Keratinocyte (primary cell): ENCODE measurements at regions not wholly inside any gene's neighbourhood (a gene's known extent, or its start where the extent isn't known, plus 50 kb on each side); places are given as distances from the start of the nearest gene placed in this dataset.

Source experiments
- EZH2 ChIP-seq: IDR thresholded peaks from one replicate; pipeline ENCODE4 v1.6.1; 2012; ENCODE audit warnings: inconsistent platforms, mild to moderate bottlenecking, low read length, moderate library complexity
- TF ChIP-seq, protein P1 (sequence below), 3 experiments: IDR thresholded peaks in 1 of 3; conservative IDR thresholded peaks in 1 of 3; optimal IDR thresholded peaks in 1 of 3; 2 replicates in 2 of 3; 3 replicates in 1 of 3; pipeline versions ENCODE3 to v1.5.1; 2011; ENCODE audit warnings: low read length in 3 of 3, mild to moderate bottlenecking in 3 of 3, moderate library complexity in 2 of 3, control low read depth in 1 of 3, inconsistent platforms in 1 of 3; ENCODE audit not compliant: insufficient read depth in 2 of 3; ENCODE audit errors: extremely low read depth in 1 of 3

- TF ChIP-seq, protein P1, sequence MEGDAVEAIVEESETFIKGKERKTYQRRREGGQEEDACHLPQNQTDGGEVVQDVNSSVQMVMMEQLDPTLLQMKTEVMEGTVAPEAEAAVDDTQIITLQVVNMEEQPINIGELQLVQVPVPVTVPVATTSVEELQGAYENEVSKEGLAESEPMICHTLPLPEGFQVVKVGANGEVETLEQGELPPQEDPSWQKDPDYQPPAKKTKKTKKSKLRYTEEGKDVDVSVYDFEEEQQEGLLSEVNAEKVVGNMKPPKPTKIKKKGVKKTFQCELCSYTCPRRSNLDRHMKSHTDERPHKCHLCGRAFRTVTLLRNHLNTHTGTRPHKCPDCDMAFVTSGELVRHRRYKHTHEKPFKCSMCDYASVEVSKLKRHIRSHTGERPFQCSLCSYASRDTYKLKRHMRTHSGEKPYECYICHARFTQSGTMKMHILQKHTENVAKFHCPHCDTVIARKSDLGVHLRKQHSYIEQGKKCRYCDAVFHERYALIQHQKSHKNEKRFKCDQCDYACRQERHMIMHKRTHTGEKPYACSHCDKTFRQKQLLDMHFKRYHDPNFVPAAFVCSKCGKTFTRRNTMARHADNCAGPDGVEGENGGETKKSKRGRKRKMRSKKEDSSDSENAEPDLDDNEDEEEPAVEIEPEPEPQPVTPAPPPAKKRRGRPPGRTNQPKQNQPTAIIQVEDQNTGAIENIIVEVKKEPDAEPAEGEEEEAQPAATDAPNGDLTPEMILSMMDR (optimal IDR thresholded peaks at IDR 0.05 in 1 of 3, IDR thresholded peaks at IDR 0.05 in 1 of 3, conservative IDR thresholded peaks at IDR 0.05 in 1 of 3; ENCODE audit: extremely low read depth in 1 of 3, insufficient read depth in 2 of 3, low read length in 3 of 3), result no peak
- no peak for TF ChIP-seq EZH2
Observed at GRCh38 chr5:174531782-174532191, 192.6 kb upstream of the MSX2 start.
